ENCODE measurements at regions not wholly inside any gene's neighbourhood (a gene's known extent, or its start where the extent isn't known, plus 50 kb on each side); places are given as distances from the start of the nearest gene placed in this dataset.

DNA sequence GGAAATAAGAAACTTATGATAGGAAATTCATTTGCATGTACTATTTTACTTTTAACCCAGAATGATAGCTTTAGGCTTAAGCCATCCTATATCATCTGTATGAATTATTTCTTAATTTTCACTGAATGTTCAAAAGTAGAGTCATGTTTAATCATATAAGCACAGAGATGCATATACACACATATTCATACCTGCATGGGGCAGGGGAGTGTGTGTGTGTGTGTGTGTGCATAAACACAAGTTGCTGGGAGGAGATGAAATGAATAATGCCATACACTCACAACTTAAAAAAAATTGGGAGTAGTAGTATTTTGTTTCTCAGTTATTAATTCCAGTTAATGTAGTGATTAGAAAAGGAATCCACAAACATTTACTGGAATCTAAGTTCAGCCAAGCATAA lies 83.1 kb upstream of the IKZF1 start:
- TF ChIP-seq Cebpa-rat (IDR thresholded peaks at IDR 0.05), result no peak
- H3K36me3 ChIP-seq, result no peaks in the 10 kb centered on the region

DNA sequence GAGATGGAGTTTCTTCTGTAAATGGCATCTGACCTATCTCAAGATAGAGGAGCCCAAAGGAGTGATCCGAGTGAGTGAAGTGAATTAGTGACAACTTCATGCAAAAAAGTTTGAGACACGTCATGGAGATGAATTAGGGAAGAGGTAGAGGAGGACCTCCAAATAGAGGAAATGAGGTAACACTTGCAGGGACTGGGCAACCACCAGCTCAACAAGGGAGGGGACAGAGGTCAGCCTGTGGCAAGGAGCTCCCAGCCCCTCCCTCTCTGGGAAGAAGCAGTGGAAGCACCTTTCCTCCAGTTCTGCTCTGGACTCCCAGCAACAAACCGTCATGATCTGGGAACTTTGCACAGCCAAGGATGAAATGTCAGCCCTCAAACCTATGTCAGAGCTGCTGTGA lies 83.5 kb upstream of the IKZF1 start:
- peaks cover 26 to 67% (median 50%) of the 10 kb centered on the region in 10 experiments for H3K4me1 ChIP-seq
- H4K20me1 ChIP-seq, result no peaks in the 10 kb centered on the region
- TF ChIP-seq Cebpa-rat (IDR thresholded peaks at IDR 0.05), result no peak
- peak overlapping the region in 6 of 11 experiments; percentile 22 to 94 (median 73); a peak in 11 of 22 replicates for H3K4me2 ChIP-seq
- no peak overlapping the region for H3K9ac ChIP-seq
- H3K4me3 ChIP-seq, result no peak overlapping the region
- peaks cover 18 to 43% (median 37%) of the 10 kb centered on the region in 11 experiments; a peak in 21 of 22 replicates for H3K9me3 ChIP-seq (replicated peaks in 1 of 11)
- H3K27ac ChIP-seq, result peak overlapping the region in 3 of 11 experiments; percentile 8 to 27 (median 11); a peak in 1 of 22 replicates
- no peaks in the 10 kb centered on the region for H3K27me3 ChIP-seq
- H3K36me3 ChIP-seq, result no peaks in the 10 kb centered on the region

More for the DNA sequence above, 83.1 kb upstream of the IKZF1 start:
- no peaks in the 10 kb centered on the region for H3K27me3 ChIP-seq
- peaks cover 18 to 43% (median 37%) of the 10 kb centered on the region in 11 experiments; a peak in 21 of 22 replicates for H3K9me3 ChIP-seq (replicated peaks in 1 of 11)
- H3K4me1 ChIP-seq, result peaks cover 22 to 67% (median 50%) of the 10 kb centered on the region in 10 experiments
- no peak overlapping the region for H3K9ac ChIP-seq
- H4K20me1 ChIP-seq, result no peaks in the 10 kb centered on the region
- peak overlapping the region in 6 of 11 experiments; percentile 22 to 94 (median 73); a peak in 11 of 22 replicates for H3K4me2 ChIP-seq
- no peak overlapping the region for H3K27ac ChIP-seq
- H3K4me3 ChIP-seq, result no peak overlapping the region

- Histone ChIP-seq H3K4me3 (no peak overlapping the region), H3K9me3 (replicated peaks in 1 of 11) (peaks cover 18 to 43% (median 37%) of the 10 kb centered on the region in 11 experiments; a peak in 21 of 22 replicates), H3K4me1 (peaks cover 34 to 67% (median 53%) of the 10 kb centered on the region in 10 experiments), H3K4me2 (peak overlapping the region in 6 of 11 experiments; percentile 22 to 94 (median 73); a peak in 11 of 22 replicates), H3K9ac (no peak overlapping the region), H3K27me3 (no peaks in the 10 kb centered on the region), H4K20me1 (no peaks in the 10 kb centered on the region), H3K27ac (peak overlapping the region in 4 of 11 experiments; percentile 7 to 27 (median 10); a peak in 2 of 22 replicates), H3K36me3 (no peaks in the 10 kb centered on the region)
- TF ChIP-seq Cebpa-rat (IDR thresholded peaks at IDR 0.05), result no peak
These were observed 84.2 kb upstream of the IKZF1 start for GRCh38 chr7:50220273-50220672.

DNA sequence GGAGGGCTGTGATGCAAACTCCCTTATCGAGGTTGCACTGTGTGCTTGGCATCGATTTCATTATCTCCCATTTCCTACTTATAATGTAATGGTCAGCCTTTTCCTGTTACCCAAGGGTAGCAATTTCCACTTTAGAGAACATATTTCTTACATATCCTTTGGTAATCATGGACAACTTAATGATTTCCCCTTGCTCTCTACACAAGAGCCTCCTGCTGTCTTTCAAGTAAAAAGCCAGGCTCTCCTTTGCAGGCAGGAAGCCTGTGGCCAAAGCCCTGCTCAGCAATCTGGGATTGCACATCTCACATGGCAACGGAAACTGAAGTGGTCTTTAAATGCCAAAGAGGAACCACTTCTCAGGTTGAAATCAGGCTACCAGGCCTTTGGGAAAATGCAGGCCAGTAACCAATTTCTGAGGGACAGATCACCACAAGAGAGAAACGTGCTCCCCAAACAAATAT lies 86.7 kb upstream of the IKZF1 start:
- Histone ChIP-seq H3K27ac (peak overlapping the region in 10 of 11 experiments; percentile 3 to 88 (median 60); a peak in 15 of 22 replicates), H4K20me1 (no peaks in the 10 kb centered on the region), H3K27me3 (no peaks in the 10 kb centered on the region), H3K4me2 (peak overlapping the region; percentile 67 to 95 (median 93)), H3K4me3 (peak overlapping the region in 2 of 10 experiments; percentile 17 to 30; a peak in 2 of 20 replicates), H3K36me3 (no peaks in the 10 kb centered on the region), H3K9me3 (replicated peaks in 1 of 11) (peaks cover 12 to 28% (median 24%) of the 10 kb centered on the region in 11 experiments; a peak in 21 of 22 replicates), H3K4me1 (peaks cover 58 to 91% (median 77%) of the 10 kb centered on the region in 10 experiments), H3K9ac (peak overlapping the region in 8 of 11 experiments; percentile 3 to 57 (median 30); a peak in 11 of 22 replicates)
- peak in 8 of 11 experiments; percentile 49 to 84 (median 64); a peak in 12 of 22 replicates for TF ChIP-seq Cebpa-rat (IDR thresholded peaks at IDR 0.05)

- Histone ChIP-seq H4K20me1 (no peaks in the 10 kb centered on the region), H3K4me1 (peaks cover 62 to 95% (median 82%) of the 10 kb centered on the region in 10 experiments), H3K27me3 (no peaks in the 10 kb centered on the region), H3K36me3 (no peaks in the 10 kb centered on the region), H3K4me2 (peak overlapping the region; percentile 67 to 95 (median 93)), H3K4me3 (peak overlapping the region in 1 of 10 experiments; percentile 17; a peak in 1 of 20 replicates), H3K9ac (peak overlapping the region in 7 of 11 experiments; percentile 3 to 57 (median 27); a peak in 10 of 22 replicates), H3K9me3 (replicated peaks in 1 of 11) (peaks cover 8 to 24% (median 19%) of the 10 kb centered on the region in 11 experiments; a peak in 21 of 22 replicates), H3K27ac (peak overlapping the region in 10 of 11 experiments; percentile 3 to 88 (median 60); a peak in 16 of 22 replicates)
- TF ChIP-seq Cebpa-rat (IDR thresholded peaks at IDR 0.05), result no peak
These were observed 87.1 kb upstream of the IKZF1 start for GRCh38 chr7:50217401-50217800.

- H3K4me1 ChIP-seq, result peaks cover 70 to 100% (median 89%) of the 10 kb centered on the region in 10 experiments
- peak overlapping the region in 8 of 11 experiments; percentile 25 to 88 (median 72); a peak in 16 of 22 replicates for H3K27ac ChIP-seq
- no peak overlapping the region; a peak in 1 of 22 replicates for H3K9ac ChIP-seq
- H3K27me3 ChIP-seq, result no peaks in the 10 kb centered on the region
- no peaks in the 10 kb centered on the region for H4K20me1 ChIP-seq
- H3K36me3 ChIP-seq, result no peaks in the 10 kb centered on the region
- H3K9me3 ChIP-seq (replicated peaks in 1 of 11), result peaks cover 0 to 16% (median 11%) of the 10 kb centered on the region in 11 experiments; a peak in 19 of 22 replicates
- no peak for TF ChIP-seq Cebpa-rat (IDR thresholded peaks at IDR 0.05)
- no peak overlapping the region for H3K4me3 ChIP-seq
- peak overlapping the region; percentile 68 to 95 (median 94) for H3K4me2 ChIP-seq
These were observed 87.9 kb upstream of the IKZF1 start for GRCh38 chr7:50216626-50217025.

DNA sequence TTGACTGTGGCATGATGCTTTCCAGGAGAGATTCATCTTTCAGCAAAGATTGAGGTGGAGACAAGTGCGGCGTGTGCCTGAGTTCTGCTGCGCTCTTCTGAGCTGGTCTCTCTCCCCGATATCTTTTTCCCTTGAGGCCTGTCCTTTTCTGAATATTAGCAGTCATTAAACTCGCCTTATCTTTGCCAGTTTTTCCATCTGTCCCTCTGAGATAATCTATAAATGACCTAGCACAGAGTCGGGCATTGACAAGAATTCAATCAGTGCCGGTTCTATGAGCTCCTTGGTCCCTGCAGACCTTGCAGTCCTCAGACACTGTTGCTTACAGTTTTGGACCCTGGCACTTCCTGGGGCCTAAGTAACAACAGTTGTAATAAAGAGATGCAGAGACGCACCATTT lies 89.7 kb upstream of the IKZF1 start:
- H3K4me1 ChIP-seq, result peaks cover 81 to 99% (median 93%) of the 10 kb centered on the region in 10 experiments
- H3K4me3 ChIP-seq, result 0 out of 20 replicates have a peak overlapping the region, but pooled peaks of 1 of the 10 experiments have one; percentile 8
- H3K9me3 ChIP-seq (replicated peaks in 1 of 11), result no peaks in the 10 kb centered on the region
- H3K9ac ChIP-seq, result peak overlapping the region in 8 of 11 experiments; percentile 44 to 73 (median 64); a peak in 12 of 22 replicates
- no peaks in the 10 kb centered on the region for H3K36me3 ChIP-seq
- no peak for TF ChIP-seq Cebpa-rat (IDR thresholded peaks at IDR 0.05)
- no peaks in the 10 kb centered on the region for H4K20me1 ChIP-seq
- peak overlapping the region in 9 of 11 experiments; percentile 59 to 88 (median 77); a peak in 18 of 22 replicates for H3K27ac ChIP-seq
- H3K27me3 ChIP-seq, result no peaks in the 10 kb centered on the region
- peak overlapping the region; percentile 75 to 95 (median 94) for H3K4me2 ChIP-seq

DNA sequence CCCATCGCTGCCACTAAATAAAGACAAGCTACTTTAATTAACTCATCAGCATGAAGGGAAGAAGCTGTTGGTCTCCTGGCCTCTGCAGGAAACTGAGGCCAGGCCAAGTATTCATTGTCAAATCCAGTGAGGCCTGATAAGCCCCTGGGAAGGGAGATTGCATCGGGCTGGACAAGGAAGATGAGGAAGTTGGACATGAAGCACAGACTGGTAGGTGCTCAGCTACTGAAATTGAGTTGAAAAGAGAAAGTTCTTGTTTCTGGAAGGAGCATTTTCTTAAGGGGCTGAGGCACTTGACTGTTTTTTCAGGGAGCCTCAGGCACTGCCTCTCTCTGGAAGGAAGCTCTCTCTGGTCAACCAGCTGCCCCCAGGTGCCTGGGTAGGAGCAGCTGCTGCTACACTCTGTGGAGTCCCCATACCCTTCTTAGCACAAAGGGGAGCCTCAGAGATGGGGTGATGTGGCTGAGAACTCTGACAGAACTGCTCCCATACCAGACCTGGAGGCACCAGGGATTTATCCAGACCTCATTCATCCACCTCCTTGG lies 90.3 kb upstream of the IKZF1 start:
- peak overlapping the region; percentile 75 to 95 (median 94) for H3K4me2 ChIP-seq
- TF ChIP-seq Cebpa-rat (IDR thresholded peaks at IDR 0.05), result no peak
- peak overlapping the region in 9 of 11 experiments; percentile 44 to 73 (median 63); a peak in 15 of 22 replicates for H3K9ac ChIP-seq
- H4K20me1 ChIP-seq, result no peaks in the 10 kb centered on the region
- H3K4me3 ChIP-seq, result peak overlapping the region in 1 of 10 experiments; percentile 25; a peak in 2 of 20 replicates
- no peaks in the 10 kb centered on the region for H3K36me3 ChIP-seq
- peak overlapping the region in 9 of 11 experiments; percentile 59 to 88 (median 77); a peak in 19 of 22 replicates for H3K27ac ChIP-seq
- H3K4me1 ChIP-seq, result peaks cover 76 to 100% (median 97%) of the 10 kb centered on the region in 10 experiments
- H3K27me3 ChIP-seq, result no peaks in the 10 kb centered on the region
- H3K9me3 ChIP-seq (replicated peaks in 1 of 11), result no peaks in the 10 kb centered on the region

DNA sequence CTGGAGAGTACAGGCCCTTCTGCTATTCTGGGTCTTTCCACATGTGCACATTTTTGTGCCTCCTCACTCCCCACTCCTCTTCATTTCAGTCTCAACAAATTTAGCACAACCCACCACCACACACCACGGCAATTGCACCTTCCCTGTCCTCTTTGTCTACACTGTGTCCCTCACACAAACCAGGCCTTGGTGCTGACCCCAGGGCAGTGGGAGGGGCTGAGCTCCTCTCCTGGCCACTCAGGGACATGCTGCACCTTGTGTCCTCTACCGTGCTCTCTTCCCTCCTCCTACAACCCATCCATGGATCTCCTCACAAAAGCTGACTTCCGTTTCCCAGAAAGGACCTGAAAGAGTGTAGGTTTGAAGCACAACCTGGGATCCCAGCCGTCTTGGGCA lies 90.9 kb upstream of the IKZF1 start:
- Histone ChIP-seq H3K27me3 (no peaks in the 10 kb centered on the region), H3K4me2 (peak overlapping the region; percentile 75 to 95 (median 94)), H3K36me3 (no peaks in the 10 kb centered on the region), H4K20me1 (no peaks in the 10 kb centered on the region), H3K4me1 (peaks cover 73 to 100% (median 97%) of the 10 kb centered on the region in 10 experiments), H3K9me3 (replicated peaks in 1 of 11) (no peaks in the 10 kb centered on the region), H3K4me3 (peak overlapping the region in 3 of 10 experiments; percentile 25 to 52 (median 34); a peak in 5 of 20 replicates), H3K27ac (peak overlapping the region in 9 of 11 experiments; percentile 59 to 88 (median 77); a peak in 18 of 22 replicates), H3K9ac (peak overlapping the region in 9 of 11 experiments; percentile 44 to 73 (median 63); a peak in 15 of 22 replicates)
- no peak for TF ChIP-seq Cebpa-rat (IDR thresholded peaks at IDR 0.05)

All from BLaER1 treated with 17β-estradiol and CSF1 and Interleukin-3, amounts not matched to agents 10 nM and 100 nM (cell line).